CD4-positive, alpha-beta T cell (primary cell): ENCODE measurements at regions not wholly inside any gene's neighbourhood (a gene's known extent, or its start where the extent isn't known, plus 50 kb on each side); places are given as distances from the start of the nearest gene placed in this dataset.

Experiments
- ATAC-seq: fragments of 200-7000 bp; cut with Tn5 transposase; one replicate; pipeline ENCODE4 v1.10.0; 2022; ENCODE audit warnings: mild to moderate bottlenecking; ENCODE audit not compliant: poor library complexity
- CTCF ChIA-PET: fragments of 350-600 bp; sonication (Branson Sonifier 250); formaldehyde crosslinking; loops from one replicate; lab custom pipeline; 2021; ENCODE audit warnings: antibody characterized with exemption, inconsistent platforms; lab: Charles Lee
- POLR2A ChIA-PET: fragments of 350-600 bp; sonication (Branson Sonifier 250); formaldehyde crosslinking; loops from one replicate; lab custom pipeline; 2021; ENCODE audit warnings: antibody characterized with exemption, inconsistent platforms; lab: Charles Lee
- DNase-seq, 14 experiments: peaks; one replicate each; pipeline ENCODE4 v3.0.0-alpha.2; 2013 to 2020; ENCODE audit warnings: mixed read lengths in 2 of 14
- H3K27ac ChIP-seq, 2 donors: one replicate each; pipeline versions ENCODE4 v1.5.1 to v1.7.0; 2013; ENCODE audit warnings: low read length in 2 of 2, low read depth in 1 of 2, mild to moderate bottlenecking in 1 of 2
- H3K27me3 ChIP-seq, 2 experiments: 1 replicate in 1 of 2; 2 replicates in 1 of 2; pipeline versions ENCODE4 v1.6.1 to v1.7.0; 2013; ENCODE audit warnings: low read length in 2 of 2, control low read depth in 1 of 2, mild to moderate bottlenecking in 1 of 2, moderate library complexity in 1 of 2; ENCODE audit not compliant: insufficient read depth in 2 of 2, control insufficient read depth in 1 of 2
- H3K36me3 ChIP-seq: one replicate; pipeline ENCODE4 v1.6.1; 2013; ENCODE audit warnings: low read length, control low read depth; ENCODE audit not compliant: insufficient read depth
- H3K4me1 ChIP-seq: one replicate; pipeline ENCODE4 v1.6.1; 2013; ENCODE audit warnings: low read length, control low read depth; ENCODE audit not compliant: insufficient read depth
- H3K4me3 ChIP-seq: one replicate; pipeline ENCODE4 v1.5.1; 2013; ENCODE audit warnings: mild to moderate bottlenecking, low read length, moderate library complexity
- H3K9me3 ChIP-seq, 2 experiments: 1 replicate in 1 of 2; 2 replicates in 1 of 2; pipeline versions ENCODE4 v1.6.1 to v1.7.0; 2013; ENCODE audit warnings: low read length in 2 of 2, mild to moderate bottlenecking in 2 of 2, control low read depth in 1 of 2, moderate library complexity in 1 of 2; ENCODE audit not compliant: control insufficient read depth in 1 of 2, insufficient read depth in 1 of 2
- H3K27ac Mint-ChIP-seq: one replicate; pipeline ENCODE4 v1.8.0; 2020; ENCODE audit warnings: mixed read lengths
- H3K27me3 Mint-ChIP-seq: one replicate; pipeline ENCODE4 v1.8.0; 2021; ENCODE audit warnings: mixed read lengths
- H3K36me3 Mint-ChIP-seq: one replicate; pipeline ENCODE4 v1.8.0; 2021; ENCODE audit warnings: low read depth, mixed read lengths
- H3K4me1 Mint-ChIP-seq: one replicate; pipeline ENCODE4 v1.8.0; 2021; ENCODE audit warnings: low read depth, mixed read lengths
- H3K4me3 Mint-ChIP-seq: one replicate; pipeline ENCODE4 v1.8.0; 2020; ENCODE audit warnings: mild to moderate bottlenecking, mixed read lengths
- H3K9me3 Mint-ChIP-seq: one replicate; pipeline ENCODE4 v1.8.0; 2020; ENCODE audit warnings: mixed read lengths
- intact Hi-C, 2 experiments: fragments of 100-400 bp; cut with DNase I in 1 of 2; cut with micrococcal nuclease in 1 of 2; formaldehyde crosslinking; loops; one replicate each; pipeline versions ENCODE4 v1.15.1 to v1.9.0; 2023 to 2025; cut with DNase I, micrococcal nuclease
- TF ChIP-seq, protein P1 (sequence below): fragments of 200-600 bp; IDR thresholded peaks from one replicate; pipeline ENCODE4 v1.8.0; 2022; ENCODE audit warnings: antibody characterized with exemption, mild to moderate bottlenecking

DNA sequence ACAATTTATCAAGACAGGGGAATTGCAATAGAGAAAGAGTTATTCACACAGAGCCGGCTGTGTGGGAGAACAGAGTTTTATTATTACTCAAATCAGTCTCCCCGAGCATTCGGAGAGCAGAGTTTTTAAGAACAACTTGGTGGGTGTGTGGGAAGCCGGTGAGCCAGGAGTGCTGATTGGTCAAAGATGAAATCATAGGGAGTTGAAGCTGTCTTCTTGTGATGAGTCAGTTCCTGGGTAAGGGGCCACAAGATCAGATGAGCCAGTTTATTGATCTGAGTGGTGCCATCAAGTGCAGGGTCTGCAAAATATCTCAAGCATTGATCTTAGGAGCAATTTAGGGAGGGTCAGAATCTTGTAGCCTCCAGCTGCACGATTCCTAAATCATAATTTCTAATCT is 50.0 kb upstream of the ECI2 start:
- TF ChIP-seq, protein P1, sequence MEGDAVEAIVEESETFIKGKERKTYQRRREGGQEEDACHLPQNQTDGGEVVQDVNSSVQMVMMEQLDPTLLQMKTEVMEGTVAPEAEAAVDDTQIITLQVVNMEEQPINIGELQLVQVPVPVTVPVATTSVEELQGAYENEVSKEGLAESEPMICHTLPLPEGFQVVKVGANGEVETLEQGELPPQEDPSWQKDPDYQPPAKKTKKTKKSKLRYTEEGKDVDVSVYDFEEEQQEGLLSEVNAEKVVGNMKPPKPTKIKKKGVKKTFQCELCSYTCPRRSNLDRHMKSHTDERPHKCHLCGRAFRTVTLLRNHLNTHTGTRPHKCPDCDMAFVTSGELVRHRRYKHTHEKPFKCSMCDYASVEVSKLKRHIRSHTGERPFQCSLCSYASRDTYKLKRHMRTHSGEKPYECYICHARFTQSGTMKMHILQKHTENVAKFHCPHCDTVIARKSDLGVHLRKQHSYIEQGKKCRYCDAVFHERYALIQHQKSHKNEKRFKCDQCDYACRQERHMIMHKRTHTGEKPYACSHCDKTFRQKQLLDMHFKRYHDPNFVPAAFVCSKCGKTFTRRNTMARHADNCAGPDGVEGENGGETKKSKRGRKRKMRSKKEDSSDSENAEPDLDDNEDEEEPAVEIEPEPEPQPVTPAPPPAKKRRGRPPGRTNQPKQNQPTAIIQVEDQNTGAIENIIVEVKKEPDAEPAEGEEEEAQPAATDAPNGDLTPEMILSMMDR: no peak
- Mint-ChIP-seq H3K27ac (no peak overlapping the region), H3K4me1 (no peaks in the 10 kb centered on the region), H3K4me3 (no peak overlapping the region), H3K36me3 (no peaks in the 10 kb centered on the region), H3K27me3 (peaks cover 16% of the 10 kb centered on the region), H3K9me3 (no peaks in the 10 kb centered on the region)
- ATAC-seq (no peak), DNase-seq (no peak)
- ChIA-PET POLR2A (no interaction called here), CTCF (no interaction called here)
- Histone ChIP-seq H3K9me3 (no peaks in the 10 kb centered on the region), H3K4me1 (no peaks in the 10 kb centered on the region), H3K27ac (no peak overlapping the region), H3K36me3 (no peaks in the 10 kb centered on the region), H3K27me3 (no peaks in the 10 kb centered on the region), H3K4me3 (no peak overlapping the region)
- intact Hi-C loops: no loop called here
